ENCODE measurements at regions not wholly inside any gene's neighbourhood (a gene's known extent, or its start where the extent isn't known, plus 50 kb on each side); places are given as distances from the start of the nearest gene placed in this dataset.
A peak's percentile ranks its signal among the peaks of the same experiment; 100 is the strongest.

DNA sequence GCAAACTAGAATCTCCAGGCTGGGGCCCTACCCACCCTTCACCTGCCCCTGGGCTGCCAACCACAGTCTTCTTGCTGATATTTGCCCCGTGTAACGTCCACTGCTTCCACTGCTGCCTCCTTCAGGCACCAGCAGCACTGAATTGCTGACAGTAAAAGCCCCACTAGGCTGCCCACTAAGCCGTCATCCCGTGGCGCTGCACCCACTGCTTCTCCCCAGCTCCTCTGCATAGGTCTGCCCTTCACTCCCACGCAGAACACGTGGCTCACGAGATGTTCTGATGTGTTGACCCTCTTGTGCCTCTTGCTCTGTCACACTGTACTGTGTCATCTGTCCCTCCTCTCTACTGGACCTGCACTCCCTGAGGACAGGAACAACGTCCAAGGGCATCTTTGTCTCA, 86.3 kb upstream of the HIVEP1 start:
- DNase-seq (ENCODE audit: low spot score): no peak

DNA sequence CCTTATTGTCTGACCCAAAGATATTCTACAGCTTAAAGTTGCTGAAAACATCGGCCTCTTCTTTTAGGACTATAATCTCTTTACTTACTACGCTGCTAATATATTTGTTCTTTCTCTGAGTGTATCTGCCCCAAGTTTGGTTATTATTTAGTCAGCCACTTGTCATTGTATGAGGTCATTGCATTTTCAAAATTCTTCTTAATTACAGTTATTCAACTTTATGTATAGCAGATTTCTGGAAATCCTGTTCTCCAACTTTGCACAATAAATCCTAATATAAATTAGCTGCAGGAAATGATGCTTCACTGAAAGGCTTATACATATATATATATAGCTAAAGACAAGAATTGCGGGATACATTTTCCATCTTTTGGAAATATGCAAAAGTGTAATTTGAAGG, 88.5 kb upstream of the HIVEP1 start:
- no peak for DNase-seq (ENCODE audit: low spot score)

DNA sequence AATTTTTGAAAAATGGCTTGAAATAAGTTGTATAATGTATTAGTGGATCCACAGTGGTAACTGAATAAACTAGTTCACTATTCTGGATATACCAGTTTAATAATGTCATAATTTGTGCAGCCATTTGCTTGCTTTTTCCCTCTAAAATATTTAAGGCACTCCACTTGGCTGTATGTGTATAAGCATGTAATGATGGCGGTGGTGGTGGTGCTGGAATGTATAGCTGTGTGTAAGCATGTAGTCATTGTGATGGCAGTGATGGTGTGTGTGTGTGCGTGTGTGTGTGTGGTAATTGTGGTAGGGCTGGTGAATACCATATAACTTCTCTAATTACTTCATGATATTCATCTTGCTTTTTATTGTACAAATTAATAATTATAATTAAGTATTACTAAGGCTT, 89.2 kb upstream of the HIVEP1 start:
- no peak for DNase-seq (ENCODE audit: low spot score)

DNA sequence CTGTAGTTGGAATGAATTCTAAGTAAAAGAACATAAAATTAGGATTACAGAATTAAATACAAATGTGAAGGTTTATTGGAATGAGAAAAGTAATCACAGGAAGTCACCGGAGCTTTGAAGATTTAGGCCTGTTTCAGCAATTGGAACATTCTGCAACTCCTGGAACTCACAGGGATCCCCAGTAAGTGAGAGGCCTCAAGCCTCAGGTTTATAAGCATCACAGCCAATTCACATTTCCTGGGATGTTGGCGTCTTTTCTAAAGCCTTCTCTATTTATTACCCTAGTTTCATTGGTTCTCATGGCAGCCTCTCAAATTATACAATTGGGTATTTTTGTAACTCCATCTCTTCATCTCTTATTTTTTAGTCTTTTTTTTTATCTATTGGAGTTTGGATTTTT, 90.4 kb upstream of the HIVEP1 start:
- DNase-seq (ENCODE audit: low spot score): no peak

DNA sequence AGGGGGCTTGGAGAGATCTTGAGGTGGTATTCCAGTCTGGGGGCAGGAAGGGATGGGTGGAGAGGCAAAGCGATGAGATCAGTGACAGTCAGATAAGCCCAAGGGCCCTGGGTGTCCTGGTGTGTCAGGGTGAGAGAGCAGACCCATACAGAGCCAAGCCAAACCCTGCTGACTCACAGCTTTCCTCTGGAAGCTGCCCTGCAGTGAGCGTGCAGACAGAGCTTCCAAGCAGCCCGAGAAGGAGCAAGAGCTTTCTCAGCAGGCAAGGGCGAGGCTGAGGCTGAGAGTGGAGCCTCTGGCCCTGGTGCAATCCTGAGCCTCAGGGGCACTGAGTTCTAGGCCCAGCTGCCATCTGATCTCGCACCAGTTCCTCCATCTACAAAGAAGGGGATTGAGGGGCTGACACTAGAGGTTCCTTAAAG, 91.1 kb upstream of the HIVEP1 start:
- no peak for DNase-seq (ENCODE audit: low spot score)

DNA sequence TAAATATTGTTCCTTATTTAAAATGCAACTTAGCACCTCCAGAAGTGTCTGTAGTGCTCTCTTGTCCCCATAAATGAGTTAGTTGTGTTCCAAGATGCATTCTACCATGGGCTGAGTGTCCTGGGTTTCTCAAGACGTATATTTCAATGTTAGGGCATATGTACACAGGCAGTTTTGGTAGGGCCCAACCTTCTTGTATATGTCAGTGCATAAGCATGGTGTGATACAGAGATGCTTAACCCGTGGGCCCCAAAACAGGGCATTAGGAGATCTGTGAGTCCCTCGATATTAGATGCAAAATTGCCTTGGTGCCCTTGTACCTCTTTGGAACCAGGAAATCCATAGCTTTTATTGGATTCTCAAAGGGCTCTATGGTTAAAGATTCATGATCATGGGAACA, 91.5 kb upstream of the HIVEP1 start:
- DNase-seq (ENCODE audit: low spot score): no peak

DNA sequence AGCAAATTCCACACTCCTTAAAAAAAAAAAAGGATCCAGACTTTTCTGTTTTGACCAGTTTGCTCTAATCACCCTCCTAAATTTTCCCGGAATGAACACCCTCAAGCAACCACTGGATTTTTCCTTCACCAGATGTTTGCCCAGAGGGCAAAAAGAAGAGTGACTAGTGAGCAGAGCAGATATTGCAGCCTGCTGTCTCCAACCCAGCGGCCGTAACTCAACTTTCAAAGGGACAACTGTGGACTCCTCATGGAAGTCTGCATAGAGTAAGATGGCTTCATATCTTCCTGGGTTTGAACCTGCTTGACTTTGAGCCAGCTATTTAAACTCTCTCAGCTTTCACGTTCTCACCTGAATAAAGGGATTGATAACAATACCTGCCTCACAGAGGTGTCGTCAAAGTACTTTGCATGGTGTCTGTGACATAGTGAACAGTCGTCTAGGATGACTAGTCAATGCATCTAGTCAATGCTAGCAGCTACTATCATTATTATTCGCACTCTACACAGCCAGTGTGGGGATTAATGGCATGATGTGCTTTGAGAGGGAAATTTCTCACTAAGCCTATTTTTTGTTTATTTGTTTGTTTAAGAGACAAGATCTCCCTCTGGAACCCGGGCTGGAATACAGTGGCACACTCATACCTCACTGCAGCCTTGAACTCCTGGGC, 92.2 kb upstream of the HIVEP1 start:
- DNase-seq (ENCODE audit: low spot score): no peak

DNA sequence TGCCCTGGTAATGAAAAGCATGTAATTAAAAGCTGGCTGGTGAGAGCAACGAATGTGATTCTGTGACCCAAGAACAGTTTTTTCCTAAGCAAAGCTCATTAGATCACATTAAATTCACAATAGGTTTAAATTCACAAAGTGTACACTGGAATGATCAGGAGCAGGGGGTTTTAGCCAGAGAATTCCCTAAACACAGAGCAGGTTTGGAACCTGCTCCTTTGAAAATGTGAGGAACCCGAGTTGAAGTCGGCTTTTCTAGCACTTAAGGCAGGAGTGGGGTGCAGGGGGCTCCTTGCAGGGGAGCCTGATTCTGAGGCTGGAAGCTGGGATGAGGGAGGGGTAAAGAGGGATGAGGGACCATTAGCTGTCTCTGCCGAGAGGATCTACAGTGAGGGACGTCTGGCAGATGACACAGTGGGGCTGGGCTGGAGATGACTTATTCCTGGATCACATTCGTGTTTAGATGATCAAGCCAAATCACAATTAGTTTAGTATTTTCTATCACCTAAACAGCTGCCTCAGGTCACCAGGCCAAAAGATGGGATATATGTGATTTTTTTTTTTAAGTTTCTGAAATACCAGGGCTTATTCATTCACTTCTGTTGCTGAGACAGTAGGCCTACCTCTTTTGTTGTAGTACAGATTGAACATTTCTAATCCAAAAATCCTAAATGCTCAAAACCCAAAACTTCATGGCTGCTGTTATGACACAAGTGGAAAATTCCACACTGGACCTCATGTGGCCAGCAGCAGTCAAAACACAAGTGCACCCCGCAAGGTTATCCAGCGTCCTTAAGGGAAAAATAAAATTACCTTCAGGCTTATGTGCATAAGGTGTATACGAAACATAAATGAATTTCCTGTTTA, 93.1 kb upstream of the HIVEP1 start:
- DNase-seq (ENCODE audit: low spot score): peak; percentile 10

DNA sequence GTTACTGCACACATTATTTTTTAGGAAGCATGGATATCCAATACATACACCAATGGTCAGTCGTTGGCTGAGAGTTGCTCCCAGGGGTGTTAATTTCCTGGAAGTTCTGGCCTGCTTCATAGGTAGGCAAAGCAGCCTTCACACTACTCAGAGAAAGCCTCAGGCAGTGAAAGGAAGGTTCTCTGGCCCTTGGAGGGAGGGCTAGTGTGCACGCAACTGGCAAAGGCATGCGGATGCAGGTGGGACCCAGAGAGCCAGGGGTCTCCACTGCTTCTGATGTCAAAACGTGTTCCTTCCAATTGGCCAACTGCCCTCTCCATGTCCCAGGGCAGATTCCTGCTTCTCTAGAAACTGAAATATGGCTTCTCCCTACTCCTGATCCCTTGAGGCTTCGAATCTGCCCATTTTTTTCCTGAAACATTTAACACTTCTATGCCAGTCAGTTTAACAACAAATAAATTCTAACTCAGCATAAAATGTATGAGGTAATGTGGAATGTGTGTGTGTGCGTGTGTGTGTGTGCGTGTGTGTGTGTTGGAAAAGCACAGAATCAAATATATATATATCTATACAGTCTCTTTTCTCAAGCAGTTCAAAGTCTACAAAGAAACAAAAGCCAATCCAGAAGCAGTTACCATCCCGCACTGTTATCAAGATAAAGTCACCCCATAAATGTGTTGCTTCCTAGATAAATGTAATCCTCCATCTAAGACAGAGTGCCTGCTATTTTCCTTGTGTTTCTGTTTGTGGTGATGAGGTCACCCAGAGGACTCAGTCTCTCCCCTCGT, 94.0 kb upstream of the HIVEP1 start:
- no peak for DNase-seq (ENCODE audit: low spot score)

DNA sequence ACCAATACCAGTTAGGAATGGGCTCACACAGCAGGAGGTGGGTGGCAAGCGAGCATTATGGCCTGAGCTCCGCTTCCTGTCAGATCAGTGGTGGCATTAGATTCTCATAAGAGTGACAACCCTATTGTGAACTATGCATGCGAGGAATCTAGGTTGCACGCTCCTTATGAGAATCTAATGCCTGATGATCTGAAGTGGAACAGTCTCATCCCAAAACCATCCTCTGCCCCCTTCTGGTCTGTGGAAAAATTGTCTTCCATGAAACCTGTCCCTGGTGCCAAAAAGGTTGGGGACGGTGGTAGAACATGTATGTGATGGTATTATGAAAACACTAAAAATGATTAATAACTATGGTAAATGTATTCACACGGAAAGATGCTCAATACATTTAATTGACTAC, 99.7 kb upstream of the HIVEP1 start:
- no peak for DNase-seq (ENCODE audit: low spot score)

DNA sequence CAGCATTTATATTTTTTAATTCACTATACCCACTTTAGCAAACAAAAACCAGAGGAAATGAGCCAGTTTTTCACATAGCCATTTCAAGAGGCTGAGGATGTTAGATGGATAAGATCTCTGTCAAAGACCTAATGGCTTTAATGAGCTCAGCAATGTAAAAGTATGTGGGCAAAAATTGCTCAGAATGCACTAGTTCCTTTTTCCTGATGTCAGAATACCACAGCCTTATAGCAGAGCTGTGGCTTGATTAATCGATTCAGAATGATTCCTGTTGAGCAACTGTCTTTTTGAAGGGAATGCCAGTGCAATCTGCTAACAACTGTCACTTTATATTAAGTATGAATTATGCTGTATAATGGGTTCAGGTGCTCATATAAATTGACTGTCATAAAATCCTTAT, 100.6 kb upstream of the HIVEP1 start:
- DNase-seq (ENCODE audit: low spot score): no peak

DNA sequence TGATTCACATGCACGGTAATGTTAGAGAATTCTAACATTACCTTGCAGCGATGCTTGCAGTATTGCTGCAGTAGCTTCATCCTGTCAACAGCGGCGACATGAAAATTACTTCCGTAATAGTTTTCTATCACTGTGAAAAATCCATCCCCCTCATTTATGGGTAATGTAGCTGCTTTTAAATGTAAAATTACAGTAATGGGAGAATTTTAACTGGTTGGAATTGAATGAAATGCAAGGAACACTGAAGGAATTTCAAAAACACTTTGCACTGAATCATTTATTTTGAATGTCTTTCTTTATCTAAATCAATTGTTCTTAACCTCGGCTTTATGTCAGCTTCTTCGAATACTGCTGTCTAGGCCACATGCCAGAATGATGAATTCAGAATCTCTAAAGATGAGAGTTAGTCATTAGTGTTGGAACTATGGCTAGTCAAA, 102.4 kb upstream of the HIVEP1 start:
- no peak for DNase-seq (ENCODE audit: low spot score)

DNA sequence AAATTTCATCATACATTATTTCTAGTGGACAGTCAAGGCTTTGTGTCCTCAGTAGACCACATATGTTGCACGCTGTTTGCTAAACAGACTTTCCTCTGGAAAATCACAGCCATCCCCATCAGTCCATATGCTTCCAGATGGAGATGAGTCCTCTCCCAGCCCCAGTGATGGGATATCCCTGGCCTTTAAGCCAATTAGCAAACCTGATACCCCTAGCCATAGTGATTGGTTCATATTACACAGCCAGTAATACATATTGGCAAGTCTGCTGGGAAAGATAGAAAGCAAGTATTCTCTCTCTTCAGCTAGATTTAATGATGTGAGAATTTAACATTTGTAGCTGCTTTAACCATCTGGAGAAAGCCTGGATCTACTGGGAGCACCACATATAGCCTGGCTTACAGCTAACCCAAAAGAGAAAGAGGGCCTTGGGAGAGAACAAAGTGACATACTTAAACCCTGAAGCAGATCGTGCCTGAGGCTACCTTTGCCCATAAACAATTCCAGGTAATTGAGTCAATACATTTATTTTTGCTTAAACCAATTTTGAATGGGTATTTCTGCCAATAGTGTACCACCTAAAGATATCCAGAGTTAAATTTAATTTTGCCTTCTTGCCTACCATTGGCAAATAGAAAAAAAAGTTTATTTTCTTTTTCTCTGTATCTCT, 103.5 kb upstream of the HIVEP1 start:
- no peak for DNase-seq (ENCODE audit: low spot score)

DNA sequence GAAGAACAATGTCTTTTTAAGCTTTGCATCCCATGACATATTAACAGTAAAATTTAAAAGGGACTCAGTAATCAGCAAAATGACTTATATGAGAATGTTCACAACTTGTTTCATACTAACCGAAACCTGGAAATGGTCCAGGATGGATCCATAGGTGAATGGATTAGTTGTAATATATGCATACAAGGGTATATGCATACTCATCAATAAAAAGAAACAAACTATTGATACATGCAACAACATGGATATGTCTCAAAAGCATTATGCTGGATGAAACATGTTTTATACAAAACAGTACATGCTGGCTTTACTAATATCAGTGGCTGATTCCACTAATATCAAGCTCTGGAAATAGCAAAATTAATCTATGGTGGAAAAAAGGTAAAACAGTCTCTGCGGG, 108.5 kb upstream of the HIVEP1 start:
- no peak for DNase-seq (ENCODE audit: low spot score)

DNA sequence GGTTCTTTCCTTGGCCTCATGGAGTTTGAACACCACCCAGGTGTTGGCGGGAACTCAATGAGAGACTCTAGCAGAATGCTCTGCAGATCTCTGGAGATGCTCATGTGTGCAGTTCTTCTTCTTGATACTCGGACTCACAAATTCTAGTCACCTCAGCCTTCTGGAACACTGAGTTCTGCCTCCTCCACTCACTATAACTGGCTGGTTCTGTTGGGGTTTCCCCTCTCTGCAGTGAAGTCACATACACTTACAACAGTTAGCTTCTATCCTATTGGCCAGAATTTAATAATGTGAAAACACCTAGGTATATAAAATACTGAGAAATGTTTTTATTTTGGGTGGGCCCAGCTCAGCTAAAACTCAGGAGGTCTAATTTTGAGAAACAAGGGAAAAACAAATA, 109.6 kb upstream of the HIVEP1 start:
- DNase-seq (ENCODE audit: low spot score): no peak

DNA sequence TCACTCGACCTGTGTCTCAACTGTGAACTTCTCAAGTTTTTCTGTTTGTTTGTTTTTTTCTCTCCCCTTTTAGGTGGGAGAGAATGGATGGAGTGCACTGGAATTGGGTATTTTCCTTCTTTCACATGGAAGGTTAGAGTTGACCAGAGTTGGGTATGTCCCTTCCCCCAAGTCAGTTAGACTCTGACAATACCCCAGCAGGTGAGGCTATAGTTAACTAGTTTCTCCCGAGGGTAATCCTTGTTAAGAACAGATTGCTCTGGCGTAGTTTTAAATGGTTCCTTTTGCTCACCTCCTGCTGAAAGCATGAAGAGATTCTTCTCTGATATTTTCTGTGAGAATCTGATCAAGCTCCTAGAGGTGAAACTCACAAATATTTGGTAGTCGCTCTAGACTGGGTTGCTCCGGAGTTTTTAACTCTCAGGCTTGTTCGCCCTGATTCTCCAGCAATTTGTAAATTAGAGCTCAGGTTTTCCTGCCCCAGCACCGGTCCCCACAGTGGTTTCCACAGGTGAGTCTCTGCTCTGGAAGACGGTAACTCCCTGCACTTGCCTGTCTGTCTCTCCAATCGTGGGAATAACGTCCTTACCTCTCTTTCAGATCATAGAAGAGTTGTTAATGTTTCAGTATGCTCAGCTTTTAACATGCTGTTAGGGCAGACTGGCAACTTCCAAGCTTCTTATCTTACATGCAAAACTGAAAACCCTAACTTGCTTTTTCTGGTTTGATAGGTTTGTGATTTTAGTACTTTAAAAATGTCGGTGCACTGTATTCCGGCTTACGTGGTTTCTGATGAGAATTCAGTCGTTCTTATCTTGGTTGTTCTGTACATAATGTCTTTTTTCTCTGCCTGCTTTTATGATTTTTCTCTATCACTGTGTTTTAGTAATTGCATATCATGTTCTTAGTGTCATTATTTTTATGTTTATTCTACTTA, 111.2 kb upstream of the HIVEP1 start:
- DNase-seq (ENCODE audit: low spot score): no peak

DNA sequence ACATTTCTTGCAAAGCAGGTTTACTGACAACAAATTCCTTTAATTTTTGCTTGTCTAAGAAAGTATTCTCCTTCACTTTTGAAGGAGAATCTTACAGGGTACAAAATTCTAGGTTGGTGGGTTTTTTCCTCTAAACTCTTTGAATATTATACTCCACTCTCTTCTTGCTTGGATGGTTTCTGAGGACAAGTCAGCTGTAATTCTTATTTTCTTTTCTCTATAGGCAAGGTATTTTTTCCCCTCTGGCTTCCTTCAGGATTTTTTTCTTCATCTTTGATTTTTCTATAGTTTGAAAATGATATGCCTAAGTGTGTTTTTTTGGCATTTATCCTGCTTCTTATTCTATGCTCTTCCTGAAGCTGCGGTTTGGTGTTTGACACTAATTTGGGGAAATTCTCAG, 112.5 kb upstream of the HIVEP1 start:
- no peak for DNase-seq (ENCODE audit: low spot score)

DNA sequence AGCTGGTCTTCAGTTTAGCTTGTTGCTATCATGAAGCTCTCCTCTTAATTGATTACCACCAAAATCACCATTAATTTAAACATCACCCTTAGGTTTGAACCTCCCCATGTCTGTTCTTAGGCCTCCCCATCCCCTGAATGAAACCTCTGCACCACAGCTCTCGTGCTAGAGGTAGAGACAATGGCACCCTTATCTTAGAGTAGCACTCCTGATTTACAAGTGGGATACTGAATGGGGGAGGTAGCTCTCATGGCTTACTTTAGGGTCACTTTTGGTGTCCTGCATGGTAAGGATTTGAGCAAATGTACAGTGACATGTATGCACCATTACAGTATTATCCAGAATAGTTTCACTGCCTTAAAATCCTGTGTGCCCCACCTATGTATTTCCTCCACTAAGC, 115.6 kb upstream of the ADTRP start:
- no peak for DNase-seq (ENCODE audit: low spot score)

DNA sequence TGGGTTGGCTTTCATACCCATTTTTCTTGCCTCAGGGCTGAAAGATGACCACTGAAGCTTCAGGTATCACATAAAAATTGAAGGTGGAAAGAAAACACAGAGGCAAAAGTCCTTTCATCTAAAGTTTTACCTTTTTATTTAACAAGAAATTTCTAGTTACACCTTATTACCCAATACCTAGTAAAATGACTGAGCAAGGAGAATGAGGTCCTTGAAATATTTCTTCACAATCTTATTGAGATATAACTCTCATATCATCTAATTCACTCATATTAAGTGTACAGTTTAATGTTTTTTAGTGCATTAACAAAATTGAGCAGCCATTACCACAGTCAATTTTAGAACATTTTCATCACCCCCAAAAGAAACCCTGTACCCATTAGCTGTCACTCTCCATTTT, 112.9 kb upstream of the ADTRP start:
- DNase-seq (ENCODE audit: low spot score): no peak

DNA sequence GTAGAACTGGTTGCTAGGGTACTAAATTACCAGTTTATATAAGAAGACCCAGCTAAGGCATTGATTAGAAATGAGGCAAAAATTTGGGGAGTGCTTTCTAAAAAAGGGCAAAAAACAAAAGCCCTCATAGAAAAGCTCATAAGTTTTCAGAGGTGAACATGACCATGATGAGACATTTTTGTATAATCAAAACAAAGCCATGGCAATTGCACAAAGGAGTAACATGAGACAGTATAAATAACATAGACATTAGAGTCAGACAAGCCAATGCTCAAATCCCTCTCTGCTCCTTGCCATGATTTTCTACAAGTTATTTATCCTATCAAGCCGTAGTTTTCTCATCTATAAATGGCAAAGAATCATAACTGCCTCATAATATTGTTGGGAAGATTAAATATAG, 112.2 kb upstream of the ADTRP start:
- DNase-seq (ENCODE audit: low spot score): no peak

DNA sequence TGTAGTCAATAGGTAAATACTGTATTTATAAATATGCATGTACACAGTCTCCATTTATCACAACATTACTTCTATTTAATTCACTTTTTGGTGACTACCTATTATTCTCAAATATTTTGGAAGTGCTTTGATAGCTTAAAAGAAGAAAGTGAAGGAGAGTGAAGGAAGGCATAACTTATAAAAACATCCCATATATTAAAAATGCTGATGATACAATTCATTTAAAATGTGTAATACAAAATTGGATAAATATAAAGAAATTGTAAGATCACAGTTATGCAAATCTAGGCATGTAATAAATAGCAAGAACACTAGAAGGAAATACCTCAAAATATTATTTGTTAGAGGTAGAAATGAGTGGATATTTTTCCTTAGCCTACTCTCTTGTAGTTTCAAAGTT, 111.6 kb upstream of the ADTRP start:
- no peak for DNase-seq (ENCODE audit: low spot score)
